Neural progenitor cell (in vitro differentiated cells): ENCODE measurements at regions not wholly inside any gene's neighbourhood (a gene's known extent, or its start where the extent isn't known, plus 50 kb on each side); places are given as distances from the start of the nearest gene placed in this dataset.

Source experiments
- DNase-seq: peaks from one replicate; pipeline ENCODE4 v3.0.0-alpha.2; 2016; ENCODE audit warnings: low spot score
- H2AFZ ChIP-seq: fragments of 200-600 bp; sonication (generic); replicated peaks from 2 replicates; pipeline ENCODE4 v1.6.1; 2016; ENCODE audit warnings: antibody characterized with exemption
- H3F3A ChIP-seq: fragments of 200-600 bp; sonication (generic); 2 replicates; pipeline ENCODE4 v1.6.1; 2016; ENCODE audit warnings: antibody characterized with exemption, low read depth
- H3K27ac ChIP-seq: fragments of 200-600 bp; sonication (generic); 2 replicates; pipeline ENCODE4 v1.5.1; 2016; ENCODE audit warnings: mild to moderate bottlenecking
- H3K27me3 ChIP-seq: fragments of 200-600 bp; sonication (generic); 2 replicates; pipeline ENCODE4 v1.6.1; 2016; ENCODE audit warnings: mild to moderate bottlenecking, moderate library complexity
- H3K36me3 ChIP-seq: fragments of 200-600 bp; sonication (generic); 2 replicates; pipeline ENCODE4 v1.5.1; 2016
- H3K4me1 ChIP-seq: fragments of 200-600 bp; sonication (generic); 2 replicates; pipeline ENCODE4 v1.6.1; 2016; ENCODE audit warnings: mixed run types
- H3K4me2 ChIP-seq: fragments of 200-600 bp; sonication (generic); 2 replicates; pipeline ENCODE4 v1.6.1; 2016
- H3K4me3 ChIP-seq: fragments of 200-600 bp; sonication (generic); 2 replicates; pipeline ENCODE4 v1.5.1; 2016
- H3K79me2 ChIP-seq: fragments of 200-600 bp; sonication (generic); 2 replicates; pipeline ENCODE4 v1.6.1; 2016; ENCODE audit warnings: low read depth
- H3K9ac ChIP-seq: fragments of 200-600 bp; sonication (generic); 2 replicates; pipeline ENCODE4 v1.6.1; 2016
- H3K9me3 ChIP-seq: fragments of 200-600 bp; sonication (generic); 2 replicates; pipeline ENCODE4 v1.5.1; 2016; ENCODE audit warnings: low read depth
- H4K20me1 ChIP-seq: fragments of 200-600 bp; sonication (generic); 2 replicates; pipeline ENCODE4 v1.6.1; 2016; ENCODE audit warnings: low read depth
- H3K27ac Mint-ChIP-seq: 3 replicates; pipeline ENCODE4 v1.8.0; 2021; ENCODE audit warnings: mixed read lengths
- H3K27me3 Mint-ChIP-seq: 2 replicates; pipeline ENCODE4 v1.8.0; 2022; ENCODE audit warnings: low read depth, mild to moderate bottlenecking, inconsistent platforms, moderate library complexity, mixed read lengths; ENCODE audit not compliant: insufficient read depth
- H3K36me3 Mint-ChIP-seq: 3 replicates; pipeline ENCODE4 v1.8.0; 2021; ENCODE audit warnings: mixed read lengths
- H3K4me1 Mint-ChIP-seq: 3 replicates; pipeline ENCODE4 v1.8.0; 2021; ENCODE audit warnings: mixed read lengths
- H3K4me3 Mint-ChIP-seq: 3 replicates; pipeline ENCODE4 v1.8.0; 2021; ENCODE audit warnings: mild to moderate bottlenecking, moderate library complexity, mixed read lengths
- H3K9me3 Mint-ChIP-seq: 3 replicates; pipeline ENCODE4 v1.8.0; 2020; ENCODE audit warnings: mixed read lengths
- CTCF ChIP-seq: fragments of 200-600 bp; sonication (generic); IDR thresholded peaks from 2 replicates; pipeline ENCODE4 v1.5.1; 2017; ENCODE audit warnings: antibody characterized with exemption, mild to moderate bottlenecking
- EZH2 ChIP-seq: fragments of 200-600 bp; sonication (generic); IDR thresholded peaks from 2 replicates; pipeline ENCODE4 v1.6.1; 2017; ENCODE audit warnings: antibody characterized with exemption, mild to moderate bottlenecking, moderate library complexity
- EZH2phosphoT487 ChIP-seq: fragments of 200-600 bp; sonication (generic); IDR thresholded peaks from 2 replicates; pipeline ENCODE4 v1.6.1; 2017; ENCODE audit warnings: antibody characterized with exemption

DNA sequence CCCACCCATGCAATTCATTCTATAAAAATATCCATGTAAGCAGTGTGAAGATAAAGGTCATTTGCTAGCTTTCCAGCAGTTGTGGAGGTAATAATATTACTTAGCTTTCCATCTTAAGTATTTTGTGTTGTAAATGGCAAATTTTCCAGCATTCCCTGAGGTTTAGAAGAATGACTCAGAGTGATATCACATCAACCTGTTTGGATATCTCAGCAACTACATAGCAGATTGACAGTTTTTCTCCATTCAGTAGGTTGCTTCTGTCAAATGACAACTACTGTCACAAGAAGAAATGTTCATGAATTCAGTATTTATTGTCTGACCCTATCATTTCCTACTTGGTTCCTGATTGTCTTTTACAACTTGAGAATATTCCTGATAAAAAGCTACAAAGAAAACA is 434.9 kb upstream of the GALNTL6 start:
- Histone ChIP-seq H2AFZ (no peak overlapping the region), H3K79me2 (no peaks in the 10 kb centered on the region), H3K27ac (no peak overlapping the region), H3K4me3 (no peak overlapping the region), H4K20me1 (no peaks in the 10 kb centered on the region), H3K27me3 (no peaks in the 10 kb centered on the region), H3K9ac (no peak overlapping the region), H3K4me1 (no peaks in the 10 kb centered on the region), H3K36me3 (no peaks in the 10 kb centered on the region), H3K4me2 (no peak overlapping the region), H3K9me3 (no peaks in the 10 kb centered on the region), H3F3A (no peaks in the 10 kb centered on the region)
- no peak for TF ChIP-seq EZH2
- no peak for TF ChIP-seq CTCF
- no peak for TF ChIP-seq EZH2phosphoT487
- no peak overlapping the region for H3K4me3 Mint-ChIP-seq
- no peaks in the 10 kb centered on the region for H3K9me3 Mint-ChIP-seq
- no peaks in the 10 kb centered on the region for H3K27me3 Mint-ChIP-seq
- H3K36me3 Mint-ChIP-seq: no peaks in the 10 kb centered on the region
- DNase-seq: no peak
- peaks cover 2% of the 10 kb centered on the region for H3K4me1 Mint-ChIP-seq
- H3K27ac Mint-ChIP-seq: no peak overlapping the region

DNA sequence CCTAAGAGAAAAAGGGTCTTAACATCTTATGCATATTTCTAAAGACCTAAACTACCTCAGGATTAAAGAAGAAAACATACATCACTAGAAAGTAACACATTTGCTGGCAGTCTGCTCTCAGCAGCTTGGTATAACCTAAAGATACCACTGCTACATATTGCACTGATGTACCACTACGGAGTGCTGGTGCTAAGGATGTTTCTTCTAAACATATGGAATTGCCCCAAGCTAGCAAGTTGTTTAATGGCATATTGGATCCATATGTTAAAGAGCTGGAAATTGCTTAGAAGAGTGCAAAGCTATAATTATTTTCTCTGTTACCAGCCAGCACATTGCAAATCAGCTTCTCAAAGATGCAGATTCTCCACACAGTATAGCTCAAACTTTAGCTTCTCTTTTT is 436.5 kb upstream of the GALNTL6 start:
- Histone ChIP-seq H2AFZ (no peak overlapping the region), H3K4me3 (no peak overlapping the region), H3K79me2 (no peaks in the 10 kb centered on the region), H3K27ac (no peak overlapping the region), H3K9ac (no peak overlapping the region), H3K9me3 (no peaks in the 10 kb centered on the region), H3K4me1 (no peaks in the 10 kb centered on the region), H3K36me3 (no peaks in the 10 kb centered on the region), H3K4me2 (no peak overlapping the region), H3K27me3 (no peaks in the 10 kb centered on the region), H4K20me1 (no peaks in the 10 kb centered on the region), H3F3A (no peaks in the 10 kb centered on the region)
- Mint-ChIP-seq H3K4me3 (no peak overlapping the region), H3K27me3 (no peaks in the 10 kb centered on the region), H3K36me3 (no peaks in the 10 kb centered on the region), H3K9me3 (no peaks in the 10 kb centered on the region), H3K27ac (no peak overlapping the region), H3K4me1 (peaks cover 2% of the 10 kb centered on the region)
- DNase-seq: no peak
- no peak for TF ChIP-seq EZH2phosphoT487
- no peak for TF ChIP-seq EZH2
- no peak for TF ChIP-seq CTCF

- H3K9ac ChIP-seq: no peak overlapping the region
- H3K9me3 ChIP-seq: no peaks in the 10 kb centered on the region
- H2AFZ ChIP-seq: no peak overlapping the region
- no peak for TF ChIP-seq CTCF
- TF ChIP-seq EZH2: no peak
- H3F3A ChIP-seq: no peaks in the 10 kb centered on the region
- no peaks in the 10 kb centered on the region for H3K4me1 Mint-ChIP-seq
- H3K4me1 ChIP-seq: no peaks in the 10 kb centered on the region
- H3K36me3 ChIP-seq: no peaks in the 10 kb centered on the region
- no peaks in the 10 kb centered on the region for H4K20me1 ChIP-seq
- H3K4me3 Mint-ChIP-seq: no peak overlapping the region
- H3K79me2 ChIP-seq: no peaks in the 10 kb centered on the region
- H3K27me3 Mint-ChIP-seq: peaks cover 2% of the 10 kb centered on the region
- H3K27ac Mint-ChIP-seq: no peak overlapping the region
- peaks cover 2% of the 10 kb centered on the region for H3K9me3 Mint-ChIP-seq
- no peak for DNase-seq
- H3K36me3 Mint-ChIP-seq: no peaks in the 10 kb centered on the region
- H3K4me3 ChIP-seq: no peak overlapping the region
- no peaks in the 10 kb centered on the region for H3K27me3 ChIP-seq
- no peak overlapping the region for H3K27ac ChIP-seq
- H3K4me2 ChIP-seq: no peak overlapping the region
Measured at GRCh38 chr4:171353535-171353934, 459.7 kb upstream of the GALNTL6 start.

DNA sequence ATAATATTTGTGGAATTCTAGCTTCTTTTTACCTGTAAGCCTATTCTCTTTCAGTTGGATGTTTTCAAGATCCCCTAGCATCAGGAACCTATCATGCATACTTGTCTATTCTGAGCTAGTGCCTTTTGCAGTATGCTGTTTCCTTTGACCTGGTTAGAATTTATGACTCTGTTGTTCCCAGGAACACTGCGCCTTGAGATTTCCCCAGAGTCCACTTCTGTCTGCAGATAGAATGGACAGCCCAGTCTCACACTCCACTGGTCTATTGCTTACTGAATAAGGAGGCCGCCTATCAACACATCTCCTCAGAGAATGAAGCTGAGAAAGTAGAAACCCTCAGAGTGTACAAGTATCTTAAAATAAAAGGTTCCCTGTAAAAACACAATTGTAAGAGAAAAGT is 465.1 kb upstream of the GALNTL6 start:
- H4K20me1 ChIP-seq: no peaks in the 10 kb centered on the region
- Mint-ChIP-seq H3K36me3 (no peaks in the 10 kb centered on the region), H3K4me3 (no peak overlapping the region), H3K27ac (no peak overlapping the region), H3K27me3 (no peaks in the 10 kb centered on the region), H3K4me1 (no peaks in the 10 kb centered on the region), H3K9me3 (no peaks in the 10 kb centered on the region)
- TF ChIP-seq EZH2 (no peak), EZH2phosphoT487 (no peak)
- H3K79me2 ChIP-seq: no peaks in the 10 kb centered on the region
- no peaks in the 10 kb centered on the region for H3K27me3 ChIP-seq
- no peaks in the 10 kb centered on the region for H3F3A ChIP-seq
- H2AFZ ChIP-seq: no peak overlapping the region
- no peak for DNase-seq
- no peak overlapping the region for H3K9ac ChIP-seq
- H3K36me3 ChIP-seq: no peaks in the 10 kb centered on the region
- H3K27ac ChIP-seq: no peak overlapping the region
- H3K4me2 ChIP-seq: no peak overlapping the region
- no peaks in the 10 kb centered on the region for H3K4me1 ChIP-seq
- H3K4me3 ChIP-seq: no peak overlapping the region
- no peaks in the 10 kb centered on the region for H3K9me3 ChIP-seq
